Liver (tissue), 8 donors: ENCODE measurements at regions not wholly inside any gene's neighbourhood (a gene's known extent, or its start where the extent isn't known, plus 50 kb on each side); places are given as distances from the start of the nearest gene placed in this dataset.

Source experiments
- DNase-seq: peaks from one replicate; pipeline ENCODE4 v3.0.0-alpha.2; 2017; ENCODE audit warnings: low spot score
- H3K27ac ChIP-seq, 2 donors: one replicate each; pipeline ENCODE4 v1.7.0; 2013; ENCODE audit warnings: inconsistent platforms in 2 of 2, low read length in 2 of 2, control low read depth in 1 of 2, low read depth in 1 of 2, mild to moderate bottlenecking in 1 of 2
- H3K27me3 ChIP-seq, 4 donors: one replicate each; pipeline versions ENCODE4 v1.6.1 to v1.7.0; 2013; ENCODE audit warnings: low read length in 3 of 4, inconsistent platforms in 1 of 4, mild to moderate bottlenecking in 1 of 4, moderate library complexity in 1 of 4; ENCODE audit not compliant: control insufficient read depth in 4 of 4, insufficient read depth in 4 of 4
- H3K36me3 ChIP-seq, 4 donors: one replicate each; pipeline versions ENCODE4 v1.6.1 to v1.7.0; 2013; ENCODE audit warnings: low read length in 3 of 4, mild to moderate bottlenecking in 3 of 4, low read depth in 1 of 4, moderate library complexity in 1 of 4; ENCODE audit not compliant: control insufficient read depth in 4 of 4, insufficient read depth in 3 of 4
- H3K4me1 ChIP-seq, 4 donors: one replicate each; pipeline versions ENCODE4 v1.6.1 to v1.7.0; 2013; ENCODE audit warnings: low read length in 3 of 4, mild to moderate bottlenecking in 3 of 4, moderate library complexity in 1 of 4; ENCODE audit not compliant: control insufficient read depth in 4 of 4, insufficient read depth in 4 of 4
- H3K4me3 ChIP-seq, 3 donors: one replicate each; pipeline versions ENCODE4 v1.6.1 to v1.7.0; 2013; ENCODE audit warnings: low read length in 3 of 3, control low read depth in 1 of 3, low read depth in 1 of 3, mild to moderate bottlenecking in 1 of 3
- H3K9ac ChIP-seq, 2 donors: one replicate each; pipeline ENCODE4 v1.7.0; 2013; ENCODE audit warnings: low read length in 2 of 2, mild to moderate bottlenecking in 2 of 2, moderate library complexity in 2 of 2, control low read depth in 1 of 2, low read depth in 1 of 2
- H3K9me3 ChIP-seq, 4 donors: one replicate each; pipeline versions ENCODE4 v1.6.1 to v1.7.0; 2013; ENCODE audit warnings: low read length in 3 of 4; ENCODE audit not compliant: control insufficient read depth in 4 of 4
- ATF3 ChIP-seq: IDR thresholded peaks from 2 replicates; pipeline ENCODE4 v1.6.1; 2016; ENCODE audit warnings: antibody characterized with exemption
- CTCF ChIP-seq: fragments of 150-350 bp; IDR thresholded peaks from 2 replicates; pipeline ENCODE4 v1.5.1; 2017; ENCODE audit warnings: improper control_type of control experiment, low read depth, low read length; ENCODE audit not compliant: missing input control
- EGR1 ChIP-seq, 2 donors: IDR thresholded peaks; 2 replicates each; pipeline ENCODE4 v1.6.1; 2016 to 2018; ENCODE audit warnings: antibody characterized with exemption in 2 of 2, low read depth in 2 of 2
- FOXA1 ChIP-seq: IDR thresholded peaks from 2 replicates; pipeline ENCODE4 v1.6.1; 2016; ENCODE audit warnings: antibody characterized with exemption
- FOXA2 ChIP-seq: IDR thresholded peaks from 2 replicates; pipeline ENCODE4 v1.6.1; 2016; ENCODE audit warnings: antibody characterized with exemption
- GABPA ChIP-seq, 2 donors: IDR thresholded peaks in 1 of 2; conservative IDR thresholded peaks in 1 of 2; 2 replicates each; pipeline ENCODE4 v1.6.1; 2016; ENCODE audit warnings: antibody characterized with exemption in 2 of 2, mild to moderate bottlenecking in 1 of 2, moderate library complexity in 1 of 2
- HNF4A ChIP-seq, 2 donors: conservative IDR thresholded peaks; 2 replicates each; pipeline ENCODE4 v1.6.1; 2016; ENCODE audit warnings: antibody characterized with exemption in 2 of 2, mild to moderate bottlenecking in 2 of 2
- HNF4G ChIP-seq: IDR thresholded peaks from 2 replicates; pipeline ENCODE4 v1.6.1; 2016; ENCODE audit warnings: antibody characterized with exemption
- RAD21 ChIP-seq, 2 donors: IDR thresholded peaks; 2 replicates each; pipeline ENCODE4 v1.6.1; 2016; ENCODE audit warnings: antibody characterized with exemption in 2 of 2, mild to moderate bottlenecking in 2 of 2
- RXRA ChIP-seq, 2 donors: IDR thresholded peaks; 2 replicates each; pipeline ENCODE4 v1.6.1; 2017 to 2018; ENCODE audit warnings: antibody characterized with exemption in 2 of 2, mild to moderate bottlenecking in 1 of 2
- SP1 ChIP-seq: IDR thresholded peaks from 2 replicates; pipeline ENCODE4 v1.6.1; 2018; ENCODE audit warnings: antibody characterized with exemption, mild to moderate bottlenecking
- TAF1 ChIP-seq: conservative IDR thresholded peaks from 2 replicates; pipeline ENCODE4 v1.6.1; 2016; ENCODE audit warnings: antibody characterized with exemption, mild to moderate bottlenecking
- YY1 ChIP-seq: IDR thresholded peaks from 2 replicates; pipeline ENCODE4 v1.6.1; 2016; ENCODE audit warnings: antibody characterized with exemption, mild to moderate bottlenecking
- ZBTB33 ChIP-seq: IDR thresholded peaks from 2 replicates; pipeline ENCODE4 v1.6.1; 2016; ENCODE audit warnings: antibody characterized with exemption
- WGBS: extraction: QIAGEN DNeasy Blood & Tissue Kit; methylation state at CpG from one replicate; pipeline ENCODE4 v1.1.7; 2013; 5-methylcytosine and 5-hydroxymethylcytosine counted together
- TF ChIP-seq, protein P1 (sequence below): IDR thresholded peaks from 2 replicates; pipeline ENCODE4 v1.6.1; 2016; ENCODE audit warnings: antibody characterized with exemption
- TF ChIP-seq, protein P2 (sequence below): IDR thresholded peaks from 2 replicates; pipeline ENCODE4 v1.6.1; 2016; ENCODE audit warnings: antibody characterized with exemption, mild to moderate bottlenecking
- donor health status: healthy.
- donor health status: healthy.
- donor health status: healthy.
- donor health status: healthy.
- donor health status: healthy.

GRCh38 chr6:119609865-119610264 is 260.3 kb upstream of the MAN1A1 start:
- Histone ChIP-seq H3K4me1 (no peaks in the 10 kb centered on the region), H3K27me3 (peaks cover 0 to 7% (median 0%) of the 10 kb centered on the region in 4 donors), H3K4me3 (no peak overlapping the region), H3K36me3 (no peaks in the 10 kb centered on the region), H3K9ac (no peak overlapping the region), H3K9me3 (no peaks in the 10 kb centered on the region), H3K27ac (no peak overlapping the region)
- no peak for TF ChIP-seq EGR1 (IDR thresholded peaks at IDR 0.05; ENCODE audit: low read depth in 2 of 2)
- no peak for TF ChIP-seq FOXA1
- no peak for TF ChIP-seq SP1
- TF ChIP-seq RAD21 (IDR thresholded peaks at IDR 0.05), result no peak
- no peak for TF ChIP-seq ZBTB33
- TF ChIP-seq, protein P1, sequence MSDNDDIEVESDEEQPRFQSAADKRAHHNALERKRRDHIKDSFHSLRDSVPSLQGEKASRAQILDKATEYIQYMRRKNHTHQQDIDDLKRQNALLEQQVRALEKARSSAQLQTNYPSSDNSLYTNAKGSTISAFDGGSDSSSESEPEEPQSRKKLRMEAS, result no peak
- no peak for TF ChIP-seq RXRA (IDR thresholded peaks at IDR 0.05)
- 79% methylated on average over 1 of the region's 1 CpG for WGBS
- no peak for DNase-seq

GRCh38 chr6:119608994-119609393 is 259.4 kb upstream of the MAN1A1 start:
- Histone ChIP-seq H3K27ac (no peak overlapping the region), H3K9me3 (no peaks in the 10 kb centered on the region), H3K9ac (no peak overlapping the region), H3K4me3 (no peak overlapping the region), H3K36me3 (no peaks in the 10 kb centered on the region), H3K27me3 (peaks cover 0 to 2% (median 0%) of the 10 kb centered on the region in 4 donors), H3K4me1 (no peaks in the 10 kb centered on the region)
- TF ChIP-seq ATF3 (no peak), FOXA2 (no peak), RXRA (IDR thresholded peaks at IDR 0.05) (no peak), FOXA1 (no peak), YY1 (no peak), SP1 (no peak)
- TF ChIP-seq, protein P2, sequence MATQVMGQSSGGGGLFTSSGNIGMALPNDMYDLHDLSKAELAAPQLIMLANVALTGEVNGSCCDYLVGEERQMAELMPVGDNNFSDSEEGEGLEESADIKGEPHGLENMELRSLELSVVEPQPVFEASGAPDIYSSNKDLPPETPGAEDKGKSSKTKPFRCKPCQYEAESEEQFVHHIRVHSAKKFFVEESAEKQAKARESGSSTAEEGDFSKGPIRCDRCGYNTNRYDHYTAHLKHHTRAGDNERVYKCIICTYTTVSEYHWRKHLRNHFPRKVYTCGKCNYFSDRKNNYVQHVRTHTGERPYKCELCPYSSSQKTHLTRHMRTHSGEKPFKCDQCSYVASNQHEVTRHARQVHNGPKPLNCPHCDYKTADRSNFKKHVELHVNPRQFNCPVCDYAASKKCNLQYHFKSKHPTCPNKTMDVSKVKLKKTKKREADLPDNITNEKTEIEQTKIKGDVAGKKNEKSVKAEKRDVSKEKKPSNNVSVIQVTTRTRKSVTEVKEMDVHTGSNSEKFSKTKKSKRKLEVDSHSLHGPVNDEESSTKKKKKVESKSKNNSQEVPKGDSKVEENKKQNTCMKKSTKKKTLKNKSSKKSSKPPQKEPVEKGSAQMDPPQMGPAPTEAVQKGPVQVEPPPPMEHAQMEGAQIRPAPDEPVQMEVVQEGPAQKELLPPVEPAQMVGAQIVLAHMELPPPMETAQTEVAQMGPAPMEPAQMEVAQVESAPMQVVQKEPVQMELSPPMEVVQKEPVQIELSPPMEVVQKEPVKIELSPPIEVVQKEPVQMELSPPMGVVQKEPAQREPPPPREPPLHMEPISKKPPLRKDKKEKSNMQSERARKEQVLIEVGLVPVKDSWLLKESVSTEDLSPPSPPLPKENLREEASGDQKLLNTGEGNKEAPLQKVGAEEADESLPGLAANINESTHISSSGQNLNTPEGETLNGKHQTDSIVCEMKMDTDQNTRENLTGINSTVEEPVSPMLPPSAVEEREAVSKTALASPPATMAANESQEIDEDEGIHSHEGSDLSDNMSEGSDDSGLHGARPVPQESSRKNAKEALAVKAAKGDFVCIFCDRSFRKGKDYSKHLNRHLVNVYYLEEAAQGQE, result no peak
- WGBS, result 92% methylated on average over 4 of the region's 4 CpGs
- DNase-seq, result no peak

DNA sequence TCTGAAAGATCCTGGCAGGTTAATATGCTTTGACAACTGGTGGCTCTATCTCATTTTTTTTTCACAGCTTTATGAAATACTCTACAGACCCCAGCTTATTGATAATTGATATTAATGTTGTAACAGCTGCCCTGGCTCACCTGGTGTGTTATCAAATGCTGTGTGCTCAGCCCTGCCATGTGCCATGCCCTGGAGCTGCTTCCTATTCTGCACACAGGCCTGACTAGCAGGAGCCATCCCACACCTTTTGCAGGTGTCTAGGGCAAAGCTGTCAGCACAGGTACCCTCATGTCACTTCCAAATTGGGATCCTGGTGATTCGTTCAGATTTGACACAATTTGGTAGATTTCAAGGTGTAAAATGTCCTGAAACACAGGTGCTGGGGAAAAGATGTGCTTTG is 254.6 kb upstream of the MAN1A1 start:
- TF ChIP-seq GABPA (IDR thresholded peaks at IDR 0.05 in 1 of 2, conservative IDR thresholded peaks at IDR 0.05 in 1 of 2), result no peak
- no peak for TF ChIP-seq CTCF
- no peak for TF ChIP-seq EGR1 (IDR thresholded peaks at IDR 0.05; ENCODE audit: low read depth in 2 of 2)
- no peak for TF ChIP-seq YY1
- TF ChIP-seq RXRA (IDR thresholded peaks at IDR 0.05), result no peak
- TF ChIP-seq HNF4A (conservative IDR thresholded peaks at IDR 0.05), result no peak
- no peak for TF ChIP-seq ATF3
- no peak for TF ChIP-seq TAF1
- TF ChIP-seq HNF4G, result no peak
- TF ChIP-seq RAD21 (IDR thresholded peaks at IDR 0.05), result no peak
- TF ChIP-seq FOXA1, result no peak
- no peak for TF ChIP-seq ZBTB33
- H3K9ac ChIP-seq, result no peak overlapping the region
- no peak for DNase-seq
- H3K4me3 ChIP-seq, result no peak overlapping the region
- 62% methylated on average over 1 of the region's 1 CpG for WGBS
- no peak overlapping the region for H3K27ac ChIP-seq
- H3K36me3 ChIP-seq, result no peaks in the 10 kb centered on the region
- H3K4me1 ChIP-seq, result no peaks in the 10 kb centered on the region
- no peaks in the 10 kb centered on the region for H3K27me3 ChIP-seq
- no peaks in the 10 kb centered on the region for H3K9me3 ChIP-seq
